ENCODE measurements at regions not wholly inside any gene's neighbourhood (a gene's known extent, or its start where the extent isn't known, plus 50 kb on each side); places are given as distances from the start of the nearest gene placed in this dataset.

DNA sequence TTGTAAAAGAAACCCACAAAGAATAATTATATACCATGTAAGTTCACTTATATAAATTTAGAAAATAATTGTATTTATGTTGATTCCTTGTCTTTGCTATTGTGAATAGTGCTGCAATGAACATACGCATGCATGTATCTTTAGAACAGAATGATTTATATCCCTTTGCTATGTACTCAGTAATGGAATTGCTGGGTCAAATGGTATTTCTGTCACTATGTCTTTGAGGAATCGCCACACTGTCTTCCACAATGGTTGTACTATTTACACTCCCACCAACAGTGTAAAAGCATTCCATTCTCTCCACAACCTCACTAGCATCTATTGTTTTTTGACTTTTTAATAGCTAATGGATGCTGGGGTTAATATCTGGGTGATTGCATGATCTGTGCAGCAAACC lies 149.4 kb upstream of the CNTN3 start:
- TF ChIP-seq, protein P1, sequence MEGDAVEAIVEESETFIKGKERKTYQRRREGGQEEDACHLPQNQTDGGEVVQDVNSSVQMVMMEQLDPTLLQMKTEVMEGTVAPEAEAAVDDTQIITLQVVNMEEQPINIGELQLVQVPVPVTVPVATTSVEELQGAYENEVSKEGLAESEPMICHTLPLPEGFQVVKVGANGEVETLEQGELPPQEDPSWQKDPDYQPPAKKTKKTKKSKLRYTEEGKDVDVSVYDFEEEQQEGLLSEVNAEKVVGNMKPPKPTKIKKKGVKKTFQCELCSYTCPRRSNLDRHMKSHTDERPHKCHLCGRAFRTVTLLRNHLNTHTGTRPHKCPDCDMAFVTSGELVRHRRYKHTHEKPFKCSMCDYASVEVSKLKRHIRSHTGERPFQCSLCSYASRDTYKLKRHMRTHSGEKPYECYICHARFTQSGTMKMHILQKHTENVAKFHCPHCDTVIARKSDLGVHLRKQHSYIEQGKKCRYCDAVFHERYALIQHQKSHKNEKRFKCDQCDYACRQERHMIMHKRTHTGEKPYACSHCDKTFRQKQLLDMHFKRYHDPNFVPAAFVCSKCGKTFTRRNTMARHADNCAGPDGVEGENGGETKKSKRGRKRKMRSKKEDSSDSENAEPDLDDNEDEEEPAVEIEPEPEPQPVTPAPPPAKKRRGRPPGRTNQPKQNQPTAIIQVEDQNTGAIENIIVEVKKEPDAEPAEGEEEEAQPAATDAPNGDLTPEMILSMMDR (optimal IDR thresholded peaks at IDR 0.05 in 1 of 3, IDR thresholded peaks at IDR 0.05 in 1 of 3, conservative IDR thresholded peaks at IDR 0.05 in 1 of 3; ENCODE audit: extremely low read depth in 1 of 3, insufficient read depth in 2 of 3, low read length in 3 of 3) = no peak
- no peak for TF ChIP-seq EZH2 (IDR thresholded peaks at IDR 0.05; ENCODE audit: low read length)
